GM19324 (cell line): ENCODE measurements at regions not wholly inside any gene's neighbourhood (a gene's known extent, or its start where the extent isn't known, plus 50 kb on each side); places are given as distances from the start of the nearest gene placed in this dataset.

ENCODE experiments used
- ATAC-seq: cut with Tn5 transposase; IDR thresholded peaks from one replicate; pipeline ENCODE4 v1.9.1; 2021; ENCODE audit warnings: mild to moderate bottlenecking, moderate library complexity; ENCODE audit not compliant: unreplicated experiment, low FRiP score

- ATAC-seq = no peak
Observed at GRCh38 chr6:22007469-22007868, 289.4 kb downstream of the PRL start.

GRCh38 chr6:22008248-22008836 lies 288.5 kb downstream of the PRL start:
- no peak for ATAC-seq

- no peak for ATAC-seq
Observed at GRCh38 chr6:22010102-22010501, 286.7 kb downstream of the PRL start.

- no peak for ATAC-seq
Observed at GRCh38 chr6:22015216-22015615, 281.6 kb downstream of the PRL start.

- ATAC-seq = no peak
Observed at GRCh38 chr6:22015944-22016343, 280.9 kb downstream of the PRL start.

- no peak for ATAC-seq
Observed at GRCh38 chr6:22017272-22017671, 279.6 kb downstream of the PRL start.

- ATAC-seq = no peak
Observed at GRCh38 chr6:22017766-22018165, 279.1 kb downstream of the PRL start.

GRCh38 chr6:22019857-22020256 lies 277.0 kb downstream of the PRL start:
- no peak for ATAC-seq

GRCh38 chr6:22020299-22021003 lies 276.4 kb downstream of the PRL start:
- ATAC-seq = no peak

GRCh38 chr6:22021966-22022365 lies 274.9 kb downstream of the PRL start:
- no peak for ATAC-seq

GRCh38 chr6:22023937-22024336 lies 272.9 kb downstream of the PRL start:
- ATAC-seq = no peak

GRCh38 chr6:22024973-22025467 lies 271.8 kb downstream of the PRL start:
- ATAC-seq = no peak

- peak; percentile 49 for ATAC-seq
Observed at GRCh38 chr6:22025468-22026163, 271.2 kb downstream of the PRL start.

GRCh38 chr6:22026164-22026678 lies 270.6 kb downstream of the PRL start:
- peak; percentile 2 for ATAC-seq

GRCh38 chr6:22027040-22027725 lies 269.7 kb downstream of the PRL start:
- ATAC-seq = no peak

GRCh38 chr6:22028403-22029090 lies 268.3 kb downstream of the PRL start:
- no peak for ATAC-seq

- ATAC-seq = no peak
Observed at GRCh38 chr6:22029171-22029570, 267.7 kb downstream of the PRL start.

- no peak for ATAC-seq
Observed at GRCh38 chr6:22030730-22031619, 265.9 kb downstream of the PRL start.

- ATAC-seq = no peak
Observed at GRCh38 chr6:22035690-22036089, 261.1 kb downstream of the PRL start.
